ENCODE measurements at regions not wholly inside any gene's neighbourhood (a gene's known extent, or its start where the extent isn't known, plus 50 kb on each side); places are given as distances from the start of the nearest gene placed in this dataset.

GRCh38 chr6:159642995-159643394, 50.0 kb downstream of the SOD2 start:
- H3K4me3 ChIP-seq (ENCODE audit: low read length): no peak overlapping the region
- TF ChIP-seq, protein P1, sequence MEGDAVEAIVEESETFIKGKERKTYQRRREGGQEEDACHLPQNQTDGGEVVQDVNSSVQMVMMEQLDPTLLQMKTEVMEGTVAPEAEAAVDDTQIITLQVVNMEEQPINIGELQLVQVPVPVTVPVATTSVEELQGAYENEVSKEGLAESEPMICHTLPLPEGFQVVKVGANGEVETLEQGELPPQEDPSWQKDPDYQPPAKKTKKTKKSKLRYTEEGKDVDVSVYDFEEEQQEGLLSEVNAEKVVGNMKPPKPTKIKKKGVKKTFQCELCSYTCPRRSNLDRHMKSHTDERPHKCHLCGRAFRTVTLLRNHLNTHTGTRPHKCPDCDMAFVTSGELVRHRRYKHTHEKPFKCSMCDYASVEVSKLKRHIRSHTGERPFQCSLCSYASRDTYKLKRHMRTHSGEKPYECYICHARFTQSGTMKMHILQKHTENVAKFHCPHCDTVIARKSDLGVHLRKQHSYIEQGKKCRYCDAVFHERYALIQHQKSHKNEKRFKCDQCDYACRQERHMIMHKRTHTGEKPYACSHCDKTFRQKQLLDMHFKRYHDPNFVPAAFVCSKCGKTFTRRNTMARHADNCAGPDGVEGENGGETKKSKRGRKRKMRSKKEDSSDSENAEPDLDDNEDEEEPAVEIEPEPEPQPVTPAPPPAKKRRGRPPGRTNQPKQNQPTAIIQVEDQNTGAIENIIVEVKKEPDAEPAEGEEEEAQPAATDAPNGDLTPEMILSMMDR (conservative IDR thresholded peaks at IDR 0.05; ENCODE audit: low read depth, low read length): no peak
- DNase-seq (ENCODE audit: low read depth): no peak

- TF ChIP-seq, protein P1 (conservative IDR thresholded peaks at IDR 0.05; ENCODE audit: low read depth, low read length): no peak
- DNase-seq (ENCODE audit: low read depth): no peak
- no peak overlapping the region for H3K4me3 ChIP-seq (ENCODE audit: low read length)
Measured at GRCh38 chr6:159642481-159642880, 50.6 kb downstream of the SOD2 start.

DNA sequence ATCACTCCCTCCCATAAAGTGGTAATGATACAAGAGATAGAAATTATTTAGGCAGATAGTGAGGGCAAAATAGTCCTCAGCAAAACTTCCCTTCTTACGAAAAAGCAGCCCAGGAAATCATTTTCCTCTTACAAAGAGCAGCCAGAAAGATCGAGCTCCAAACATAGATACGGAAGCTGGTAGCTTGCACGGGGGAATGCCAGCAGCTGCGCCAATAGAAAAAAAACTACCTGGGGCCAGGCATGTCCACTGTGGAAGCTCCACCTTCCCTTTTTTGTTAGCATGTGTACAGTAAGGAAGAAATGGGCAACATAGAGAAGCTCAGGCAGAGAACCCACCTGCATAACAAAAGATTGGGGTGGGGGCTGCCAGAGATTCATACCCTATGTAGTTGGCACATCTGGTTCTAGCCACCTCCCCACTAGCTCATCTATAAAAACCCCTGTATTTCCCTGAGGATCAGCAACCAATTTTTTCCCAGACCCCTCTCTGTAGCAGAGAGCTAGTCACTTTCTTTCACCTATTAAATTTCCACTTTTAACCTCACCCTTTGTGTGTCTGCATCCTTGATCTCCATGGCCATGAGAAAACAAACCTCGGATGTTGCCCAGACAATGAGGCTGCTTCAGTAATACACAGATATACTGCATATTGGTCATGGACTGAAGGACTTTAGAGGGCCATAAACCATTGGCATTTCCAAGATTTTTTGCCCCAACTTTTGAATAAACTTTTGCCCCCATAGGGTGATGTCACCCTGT, 52.1 kb downstream of the SOD2 start:
- TF ChIP-seq, protein P1 (conservative IDR thresholded peaks at IDR 0.05; ENCODE audit: low read depth, low read length): no peak
- no peak for DNase-seq (ENCODE audit: low read depth)
- H3K4me3 ChIP-seq (ENCODE audit: low read length): no peak overlapping the region

- DNase-seq (ENCODE audit: low read depth): no peak
- TF ChIP-seq, protein P1 (conservative IDR thresholded peaks at IDR 0.05; ENCODE audit: low read depth, low read length): no peak
- H3K4me3 ChIP-seq (ENCODE audit: low read length): no peak overlapping the region
Measured at GRCh38 chr6:159640322-159640721, 52.7 kb downstream of the SOD2 start.

- TF ChIP-seq, protein P1 (conservative IDR thresholded peaks at IDR 0.05; ENCODE audit: low read depth, low read length): no peak
- no peak for DNase-seq (ENCODE audit: low read depth)
- H3K4me3 ChIP-seq (ENCODE audit: low read length): no peak overlapping the region
Measured at GRCh38 chr6:159639721-159640120, 53.3 kb downstream of the SOD2 start.

DNA sequence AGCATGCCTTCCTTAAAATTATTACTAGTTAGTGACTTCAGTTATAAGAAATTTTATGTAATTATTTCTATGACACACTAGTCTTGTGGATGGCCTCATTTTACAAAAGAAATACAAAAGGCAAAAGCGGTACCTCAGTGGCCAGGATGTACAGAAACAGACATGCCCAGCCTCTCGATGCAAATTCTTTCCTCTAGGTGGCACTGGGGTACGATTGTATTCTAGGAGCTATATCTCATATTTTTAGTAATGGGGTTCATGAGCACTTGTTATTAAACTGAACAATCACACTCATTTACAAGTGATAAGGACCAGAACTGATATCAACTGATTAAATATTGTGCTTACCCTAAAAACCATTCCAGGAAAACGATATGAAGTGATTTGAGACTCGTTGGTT, 59.8 kb downstream of the SOD2 start:
- H3K4me3 ChIP-seq (ENCODE audit: low read length): no peak overlapping the region
- DNase-seq (ENCODE audit: low read depth): no peak
- TF ChIP-seq, protein P1 (conservative IDR thresholded peaks at IDR 0.05; ENCODE audit: low read depth, low read length): peak; percentile 69

- no peak overlapping the region for H3K4me3 ChIP-seq (ENCODE audit: low read length)
- TF ChIP-seq, protein P1 (conservative IDR thresholded peaks at IDR 0.05; ENCODE audit: low read depth, low read length): no peak
- no peak for DNase-seq (ENCODE audit: low read depth)
Measured at GRCh38 chr6:159631886-159632285, 61.2 kb downstream of the SOD2 start.

Measured in retinal pigment epithelial cell (primary cell).